ENCODE measurements at regions not wholly inside any gene's neighbourhood (a gene's known extent, or its start where the extent isn't known, plus 50 kb on each side); places are given as distances from the start of the nearest gene placed in this dataset.
"Not testable (repeated sequence)": the region's sequence is repeated elsewhere in the genome, so short reads cannot be mapped to it uniquely, and the experiment has no call there.

DNA sequence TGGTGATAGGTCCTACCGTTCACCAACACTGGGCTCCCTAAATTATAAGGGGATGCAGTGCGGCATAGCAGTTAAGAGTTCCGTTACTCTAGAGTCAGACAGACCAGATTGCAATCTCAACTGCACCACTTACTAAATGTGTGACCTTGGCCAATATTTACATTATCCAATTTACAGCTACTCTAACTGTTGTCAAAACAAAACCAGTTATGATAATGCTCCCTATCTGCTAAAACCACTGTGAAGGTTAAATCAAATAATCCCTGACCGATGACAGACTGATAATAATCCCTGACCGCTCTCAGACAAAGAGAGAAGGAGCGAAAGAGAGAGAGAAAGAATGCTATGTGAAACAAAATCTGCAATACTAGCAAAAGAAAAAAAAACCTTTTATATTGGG lies 586.9 kb downstream of the PRIM2 start:
- TF ChIP-seq, protein P1, sequence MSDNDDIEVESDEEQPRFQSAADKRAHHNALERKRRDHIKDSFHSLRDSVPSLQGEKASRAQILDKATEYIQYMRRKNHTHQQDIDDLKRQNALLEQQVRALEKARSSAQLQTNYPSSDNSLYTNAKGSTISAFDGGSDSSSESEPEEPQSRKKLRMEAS (IDR thresholded peaks at IDR 0.05; ENCODE audit: low read depth, low read length), result not testable (repeated sequence)
- TF ChIP-seq SRF (IDR thresholded peaks at IDR 0.05; ENCODE audit: low read depth in 2 of 2, low read length in 2 of 2), result not testable (repeated sequence)
